ENCODE measurements at regions not wholly inside any gene's neighbourhood (a gene's known extent, or its start where the extent isn't known, plus 50 kb on each side); places are given as distances from the start of the nearest gene placed in this dataset.
"Not testable (repeated sequence)": the region's sequence is repeated elsewhere in the genome, so short reads cannot be mapped to it uniquely, and the experiment has no call there.

DNA sequence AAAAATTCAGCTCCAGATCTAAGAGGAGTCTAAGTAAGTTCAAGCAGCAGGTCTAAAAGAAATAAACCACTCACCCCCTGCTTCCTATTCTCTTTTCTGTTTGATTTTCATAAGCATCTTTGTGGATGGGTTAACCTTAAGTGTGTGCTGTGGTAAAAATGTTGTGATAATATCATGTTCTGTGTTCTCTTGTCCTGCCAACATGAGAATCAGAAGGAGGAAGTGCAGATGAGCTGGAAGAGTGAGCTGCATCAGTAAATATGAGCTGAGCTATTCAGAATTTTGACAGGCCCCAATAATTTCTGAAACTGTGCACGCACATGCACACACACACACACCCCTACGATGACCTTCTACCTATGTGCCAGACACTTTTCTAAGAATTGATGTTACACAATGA is 186.5 kb upstream of the ANKRD55 start:
- DNase-seq: no peak

DNA sequence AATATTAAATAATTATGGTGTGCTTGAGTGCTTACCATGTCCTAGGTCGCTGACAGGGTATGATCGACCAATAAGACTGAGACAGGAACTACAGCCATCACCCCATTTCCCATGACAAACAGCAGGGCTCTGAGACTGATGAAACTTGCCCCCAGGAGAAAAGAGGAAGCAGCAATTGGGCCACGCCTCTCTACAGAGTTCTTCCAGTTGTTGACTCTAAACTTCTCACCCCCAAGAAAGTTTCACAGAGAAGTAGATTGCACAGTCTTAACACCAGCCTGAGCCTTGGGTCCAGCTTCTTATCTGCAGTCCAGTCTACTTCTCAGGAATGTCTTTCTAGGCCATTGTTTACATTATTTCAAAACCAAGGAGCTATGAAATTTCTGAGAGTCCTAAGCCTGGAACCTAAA is 182.2 kb upstream of the ANKRD55 start:
- peak; percentile 86 for DNase-seq

DNA sequence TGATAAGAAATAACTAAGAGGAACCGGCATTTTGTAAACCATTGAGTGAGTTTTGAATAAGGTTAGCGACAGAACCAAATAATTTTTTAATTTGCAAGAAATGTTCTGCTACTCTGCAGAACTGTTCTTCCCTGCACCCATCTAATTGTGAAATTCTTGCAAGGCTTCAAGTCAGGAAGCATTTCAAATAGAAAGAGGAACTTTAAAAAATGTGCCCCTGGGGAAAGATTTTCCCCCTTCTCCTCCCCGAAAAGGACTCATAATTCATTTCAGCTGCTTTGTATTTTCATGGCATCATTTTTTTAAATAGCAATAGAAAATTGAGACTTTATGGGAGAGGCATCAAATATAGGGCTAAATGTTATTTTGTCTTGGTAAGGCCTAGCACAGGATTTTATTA is 180.9 kb upstream of the ANKRD55 start:
- DNase-seq: peak; percentile 39

DNA sequence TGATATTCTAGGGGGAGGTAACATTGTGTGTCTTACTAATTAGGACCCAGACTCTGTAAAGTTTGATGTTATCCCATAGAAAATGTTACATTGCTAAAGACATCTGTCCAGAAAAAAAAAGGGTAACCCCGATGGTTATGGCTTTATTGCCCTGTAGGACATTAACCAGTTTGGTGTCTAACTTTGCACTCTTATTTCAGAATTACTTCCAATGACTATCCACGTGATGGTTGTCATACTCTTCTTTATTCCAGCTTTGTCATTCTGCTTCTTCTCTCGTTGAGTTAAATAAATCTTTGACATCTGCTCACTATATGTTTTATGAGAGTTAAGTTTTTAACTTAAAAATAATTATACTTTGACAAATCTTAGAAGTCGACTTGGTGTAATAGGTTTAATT is 180.4 kb upstream of the ANKRD55 start:
- DNase-seq: no peak

GRCh38 chr5:56412601-56413379 is 179.7 kb upstream of the ANKRD55 start:
- no peak for DNase-seq

- DNase-seq: no peak
These were observed 177.6 kb upstream of the ANKRD55 start for GRCh38 chr5:56410696-56411095.

DNA sequence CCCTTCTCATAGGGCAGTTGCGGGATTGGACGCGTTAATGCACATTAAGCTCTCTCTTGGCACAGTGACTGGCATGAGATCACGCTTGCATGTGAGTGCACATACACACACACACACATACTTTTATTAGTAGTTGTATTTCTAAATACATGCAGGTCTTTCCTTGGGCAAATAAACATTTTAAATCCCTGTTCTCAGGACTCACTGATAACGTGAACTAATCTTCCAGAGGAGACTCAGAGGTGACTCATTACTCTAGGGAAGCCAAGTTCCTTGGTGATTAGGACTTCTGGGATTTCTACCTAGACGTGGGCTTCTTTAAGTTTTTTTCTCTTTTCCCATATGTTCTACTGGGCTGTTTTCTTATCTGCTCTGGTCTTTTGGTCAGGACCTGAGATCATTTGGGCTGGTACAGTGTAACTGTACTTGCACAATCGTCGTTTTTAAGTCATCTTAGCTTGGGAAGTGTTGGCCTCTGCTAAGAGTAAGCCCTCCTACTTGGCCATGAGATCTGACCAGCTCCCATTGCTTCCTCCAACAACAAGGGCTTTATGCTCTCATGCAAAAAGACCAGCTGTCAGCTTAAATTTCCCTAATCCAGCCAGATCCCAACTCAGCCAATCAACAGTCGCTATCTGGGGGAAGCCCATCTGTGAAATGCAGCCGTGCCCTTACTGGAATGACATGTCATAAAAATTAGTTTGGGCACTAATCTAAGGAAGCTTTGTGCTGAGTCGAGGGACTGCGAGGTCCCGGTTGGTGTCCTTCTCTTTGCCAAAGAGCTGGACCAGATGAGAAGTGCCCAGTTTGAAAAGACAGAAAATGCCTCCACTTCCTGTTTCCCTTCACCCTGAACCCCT is 176.4 kb upstream of the ANKRD55 start:
- peak; percentile 75 for DNase-seq

DNA sequence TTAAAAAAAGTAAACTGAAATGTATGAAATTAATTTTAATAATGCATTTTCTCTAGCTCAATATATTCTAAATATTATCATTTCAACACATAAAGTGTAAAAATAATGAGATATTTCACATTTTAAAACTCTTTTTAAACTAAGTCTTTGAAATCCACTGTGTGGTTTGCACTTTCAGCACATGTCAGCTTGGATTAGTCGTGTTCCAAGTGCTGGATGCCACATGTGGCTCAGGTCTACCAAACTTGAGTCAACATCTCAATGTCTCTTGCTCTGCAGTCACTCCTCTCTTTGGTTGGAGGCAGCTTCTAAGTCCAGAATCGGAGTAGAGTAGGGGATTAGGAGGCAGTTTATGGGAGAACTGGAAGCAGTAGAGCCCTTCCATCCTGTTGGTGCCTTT is 173.7 kb upstream of the ANKRD55 start:
- no peak for DNase-seq

GRCh38 chr5:56406221-56406620 is 173.1 kb upstream of the ANKRD55 start:
- DNase-seq: no peak

DNA sequence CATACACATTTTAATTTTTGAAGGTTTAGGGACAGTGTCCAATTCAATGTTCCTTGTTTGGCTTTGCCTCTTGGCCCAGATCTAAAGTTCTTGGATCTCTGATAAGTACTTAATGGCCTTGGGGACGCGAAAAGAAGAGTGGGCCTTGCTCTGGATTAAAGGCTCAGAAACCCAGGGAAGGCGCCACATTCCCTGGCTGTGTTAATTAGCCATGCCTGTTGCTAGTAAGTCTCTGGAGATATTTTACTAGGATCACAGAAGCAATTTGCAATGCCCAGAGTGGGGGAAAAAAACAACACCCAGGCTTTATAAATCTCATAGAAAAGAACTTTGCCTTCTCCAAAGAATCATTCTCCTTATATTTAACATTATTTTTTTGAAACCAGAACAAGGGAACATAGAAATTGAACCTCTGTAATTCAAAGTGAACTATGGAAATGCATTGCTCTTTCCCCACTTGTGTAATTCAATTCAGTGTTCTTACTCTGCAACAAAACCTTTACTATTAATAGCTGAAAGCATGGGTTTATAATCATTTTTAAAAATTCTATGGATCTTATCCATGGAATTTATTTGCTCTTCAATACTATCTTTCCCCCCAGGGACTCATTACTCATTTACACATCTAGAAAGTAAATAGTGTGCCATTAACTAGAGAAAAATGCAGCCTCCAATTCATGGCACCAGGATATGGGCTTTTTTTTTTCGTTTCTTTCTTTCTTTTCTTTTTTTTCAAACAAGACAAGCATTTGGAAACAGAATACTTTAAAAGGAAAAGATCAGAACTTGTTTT is 172.2 kb upstream of the ANKRD55 start:
- peak; percentile 51 for DNase-seq

DNA sequence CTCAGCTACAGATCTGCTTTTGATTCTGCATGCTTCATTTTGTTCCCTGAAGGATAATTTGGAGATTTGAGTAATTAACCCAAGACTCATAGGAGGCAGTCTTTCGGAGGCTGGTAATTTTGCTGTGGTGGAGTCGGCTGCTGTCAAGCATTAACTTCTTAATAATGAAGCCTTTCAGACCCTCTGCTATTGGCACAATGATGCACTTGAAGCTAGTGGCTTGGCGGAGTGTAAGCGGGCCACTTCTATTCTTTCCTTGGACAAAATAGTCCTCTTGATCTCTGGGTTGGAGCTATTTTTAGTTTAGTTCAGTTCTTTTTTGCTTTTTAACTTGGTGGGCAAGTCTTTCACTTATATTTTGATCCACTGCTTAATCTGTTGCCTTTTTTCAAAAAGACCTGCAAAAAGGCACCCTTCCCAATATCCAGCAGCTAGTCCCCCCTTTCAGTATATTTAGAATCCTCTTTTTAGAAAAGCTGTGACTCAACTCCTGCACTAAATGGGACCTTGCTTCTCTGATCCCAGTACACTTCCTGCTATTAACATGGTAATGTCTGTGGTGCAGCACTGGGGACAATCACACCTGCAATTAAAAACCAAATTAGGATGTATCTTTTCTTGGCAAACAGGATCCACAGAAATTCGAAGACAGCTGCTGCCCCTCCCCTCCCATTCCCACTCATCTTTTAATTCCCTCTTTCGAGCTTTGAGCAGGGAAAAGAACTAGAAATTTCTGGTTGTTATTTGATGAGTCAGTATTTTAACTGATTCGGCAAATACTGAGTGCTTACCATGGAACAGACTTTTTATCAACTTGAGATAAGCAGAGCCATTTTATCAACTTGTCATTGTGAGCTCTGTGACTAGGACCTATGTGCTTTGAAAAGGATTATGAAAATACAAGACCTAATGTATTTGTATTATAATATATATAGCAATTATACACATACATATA is 169.4 kb upstream of the ANKRD55 start:
- no peak for DNase-seq

GRCh38 chr5:56397796-56398195 is 164.7 kb upstream of the ANKRD55 start:
- not testable (repeated sequence) for DNase-seq

DNA sequence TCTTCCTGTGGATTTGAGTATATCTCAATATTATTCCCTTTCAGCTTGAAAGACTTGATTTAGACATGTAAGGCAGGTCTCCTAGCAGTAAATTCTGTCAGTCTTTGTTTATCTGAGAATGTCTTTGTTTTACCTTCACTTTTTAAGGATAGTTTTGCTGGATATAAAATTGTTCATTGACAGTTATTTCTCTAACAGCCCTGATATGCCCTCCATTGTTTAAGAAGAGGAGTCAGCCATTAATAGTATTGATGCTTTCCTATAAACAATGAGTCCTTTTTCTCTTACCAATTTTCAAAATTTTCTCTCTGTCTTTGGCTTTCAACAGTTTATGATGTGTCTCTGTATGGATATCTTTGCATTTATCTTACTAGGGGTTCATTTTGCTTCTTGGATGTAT is 163.5 kb upstream of the ANKRD55 start:
- no peak for DNase-seq

DNA sequence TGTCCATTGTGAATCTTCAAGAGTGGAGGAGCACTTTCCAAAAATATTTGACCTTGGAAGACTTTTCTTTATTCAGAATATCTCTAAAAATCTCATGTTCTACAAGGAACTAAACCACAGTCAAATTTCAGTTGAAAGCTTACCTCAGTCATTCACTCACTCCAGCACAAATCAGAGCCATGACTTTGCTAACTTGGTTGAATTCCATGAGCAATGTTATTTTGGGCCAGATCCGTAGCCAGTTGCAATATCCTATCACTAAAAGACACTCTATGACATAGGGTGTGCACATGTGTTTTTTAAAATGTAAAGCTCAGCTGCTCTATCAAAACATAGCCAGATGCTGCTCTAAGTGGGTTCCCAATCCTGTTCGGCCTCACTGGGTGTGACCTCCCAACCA is 156.1 kb upstream of the ANKRD55 start:
- DNase-seq: no peak

DNA sequence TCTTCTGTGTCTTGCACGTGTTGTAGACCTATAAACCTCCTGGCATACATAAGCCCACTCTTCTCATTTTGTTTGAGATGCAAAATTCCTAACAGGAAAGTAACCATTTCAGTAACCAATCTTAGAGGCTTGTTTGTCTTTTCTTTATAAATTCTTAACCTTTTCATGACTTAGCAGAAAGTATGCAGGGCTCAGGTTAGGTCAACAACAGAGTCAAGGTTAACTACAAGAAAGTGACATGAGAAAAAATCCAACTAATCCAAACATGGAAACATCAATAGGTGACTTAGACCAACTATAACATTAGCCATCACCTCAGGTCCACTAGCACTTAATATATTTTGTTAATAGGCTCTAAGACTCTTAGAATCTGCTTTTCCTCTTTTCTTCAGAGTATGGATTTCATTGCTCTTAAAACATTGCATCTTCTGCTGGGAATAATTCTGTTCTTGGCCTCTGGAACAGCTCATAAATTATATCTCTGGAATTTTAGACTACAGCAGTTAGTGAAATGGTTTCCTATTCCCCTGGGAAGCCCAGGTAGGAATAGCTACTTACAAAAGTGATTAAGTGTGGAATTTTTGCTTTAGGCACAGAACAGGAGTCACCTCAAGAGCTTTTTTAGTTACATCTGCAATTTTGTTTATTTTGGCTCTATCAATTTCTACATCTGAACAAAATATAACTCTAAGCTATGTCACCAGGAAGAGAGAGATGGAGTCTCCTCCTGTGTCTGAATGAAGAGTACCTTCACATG is 155.3 kb upstream of the ANKRD55 start:
- no peak for DNase-seq

DNA sequence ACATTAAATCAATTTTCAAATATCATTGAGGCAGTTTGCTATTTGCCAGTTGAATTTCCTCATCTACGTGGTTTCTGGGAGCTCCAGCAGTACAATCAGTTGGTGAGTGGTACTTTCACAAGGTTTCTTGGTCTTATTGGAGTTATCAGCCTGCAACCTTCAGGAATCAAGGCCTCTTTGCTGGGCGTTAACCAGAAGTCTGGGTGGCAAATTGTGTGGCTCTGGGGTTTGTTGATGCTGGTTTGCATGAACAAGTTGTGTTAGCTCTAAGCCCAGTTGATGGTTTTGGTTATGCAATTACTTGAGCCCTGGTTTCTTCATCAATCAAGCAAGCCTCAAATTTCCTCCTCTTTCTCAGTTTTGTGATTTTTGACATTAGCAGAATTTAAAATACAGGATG is 152.9 kb upstream of the ANKRD55 start:
- DNase-seq: no peak

DNA sequence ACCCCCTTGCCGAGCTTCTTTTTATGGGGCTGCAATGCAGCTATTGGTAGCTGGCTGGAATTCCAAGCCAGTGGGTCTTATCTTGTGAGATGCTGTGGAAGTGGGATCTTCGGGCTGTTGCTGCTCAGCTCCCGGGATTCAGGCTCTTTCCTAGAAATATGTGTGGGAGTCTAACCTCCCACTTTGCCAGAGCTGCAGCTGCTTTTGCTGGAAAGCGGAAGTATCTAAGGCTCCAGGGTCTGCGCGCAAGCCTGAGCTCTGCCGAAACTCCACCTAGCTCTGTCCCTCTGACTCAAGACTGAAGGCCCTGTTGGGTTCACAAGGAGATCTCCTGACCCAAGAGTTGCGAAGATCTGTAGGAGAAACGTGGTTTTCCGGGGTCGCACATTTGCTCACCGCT is 151.1 kb upstream of the ANKRD55 start:
- no peak for DNase-seq

- no peak for DNase-seq
These were observed 150.6 kb upstream of the ANKRD55 start for GRCh38 chr5:56383761-56384160.

- no peak for DNase-seq
These were observed 149.8 kb upstream of the ANKRD55 start for GRCh38 chr5:56382896-56383295.

DNA sequence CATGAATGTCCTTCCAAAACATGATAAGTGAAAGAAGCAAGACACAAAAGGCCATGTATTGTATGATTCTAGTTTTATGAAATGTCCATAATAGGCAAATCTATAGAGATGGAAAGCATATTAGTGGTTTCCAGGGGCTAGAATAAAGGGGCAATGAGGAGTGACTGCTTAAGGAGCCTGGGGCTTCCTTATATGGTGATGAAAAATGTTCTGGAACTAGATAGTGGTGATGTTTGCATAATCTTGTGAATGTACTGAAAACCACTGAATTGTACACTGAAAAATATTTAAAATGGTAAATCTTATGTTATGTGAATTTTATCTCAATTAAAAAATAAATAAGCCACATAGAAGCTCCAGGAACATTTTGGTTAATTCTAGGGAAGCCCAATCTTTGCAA is 144.4 kb upstream of the ANKRD55 start:
- DNase-seq: peak; percentile 12

DNA sequence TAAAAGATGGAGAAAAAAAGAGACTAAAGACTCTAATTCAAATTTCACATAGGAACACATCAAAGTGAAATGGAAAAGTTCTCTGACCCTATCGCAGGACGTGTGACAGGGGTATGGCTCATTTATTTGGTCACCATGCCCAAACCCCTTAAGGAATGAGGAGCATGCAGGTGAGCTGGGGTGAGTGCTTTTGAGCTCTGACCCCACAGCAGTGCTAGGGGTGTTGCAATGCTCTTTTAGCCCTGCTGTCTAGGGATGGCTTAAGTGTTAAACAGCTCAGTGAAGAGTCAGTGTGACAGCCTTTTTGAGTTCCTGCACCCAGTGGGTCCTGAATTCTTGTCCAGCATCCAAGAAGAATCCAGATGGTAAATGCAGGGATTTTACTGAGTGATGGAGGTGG is 143.0 kb upstream of the ANKRD55 start:
- no peak for DNase-seq
